Fibroblast of gingiva (primary cell): ENCODE measurements at regions not wholly inside any gene's neighbourhood (a gene's known extent, or its start where the extent isn't known, plus 50 kb on each side); places are given as distances from the start of the nearest gene placed in this dataset.

Source experiments
- DNase-seq: peaks from one replicate; pipeline ENCODE4 v3.0.0-alpha.2; 2011; ENCODE audit warnings: low read depth

DNA sequence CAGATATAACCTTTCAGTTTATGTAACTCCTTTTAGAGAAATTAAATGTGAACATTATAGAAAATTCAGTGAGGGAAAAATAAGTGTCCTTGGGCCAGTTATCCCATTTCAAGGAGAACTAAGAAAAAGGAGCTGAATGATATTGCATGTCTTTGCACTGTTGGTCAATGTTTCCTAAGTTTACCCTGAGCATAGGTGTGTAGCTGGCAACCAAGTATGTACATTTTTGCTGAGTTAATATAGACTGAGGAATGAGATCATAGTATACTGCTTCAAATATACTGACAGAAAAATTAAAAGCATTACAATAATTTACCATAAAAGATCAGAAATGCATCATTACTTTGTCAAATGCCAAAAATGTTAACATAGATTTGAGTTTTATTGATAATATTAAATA lies 2128.7 kb upstream of the C9orf72 start:
- DNase-seq = no peak

DNA sequence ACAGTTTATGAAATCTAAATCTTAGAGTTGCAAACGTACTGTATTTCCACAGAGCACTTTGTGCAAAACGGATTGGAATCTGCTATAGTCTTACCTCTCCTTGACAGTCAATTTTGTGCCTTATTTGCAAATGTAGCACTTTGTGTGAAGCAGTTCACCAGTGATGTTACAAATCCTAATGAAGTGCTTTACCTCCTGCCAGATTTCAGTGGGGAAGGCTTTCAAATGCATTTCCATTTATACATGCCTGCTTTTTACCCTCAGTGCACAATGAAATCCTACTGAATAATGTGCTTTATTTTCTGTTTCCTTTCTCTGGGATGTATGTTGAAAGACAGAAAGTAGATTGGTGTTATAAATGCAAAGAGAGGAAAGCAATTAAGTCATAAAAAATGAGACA lies 2141.6 kb upstream of the C9orf72 start:
- DNase-seq = no peak

DNA sequence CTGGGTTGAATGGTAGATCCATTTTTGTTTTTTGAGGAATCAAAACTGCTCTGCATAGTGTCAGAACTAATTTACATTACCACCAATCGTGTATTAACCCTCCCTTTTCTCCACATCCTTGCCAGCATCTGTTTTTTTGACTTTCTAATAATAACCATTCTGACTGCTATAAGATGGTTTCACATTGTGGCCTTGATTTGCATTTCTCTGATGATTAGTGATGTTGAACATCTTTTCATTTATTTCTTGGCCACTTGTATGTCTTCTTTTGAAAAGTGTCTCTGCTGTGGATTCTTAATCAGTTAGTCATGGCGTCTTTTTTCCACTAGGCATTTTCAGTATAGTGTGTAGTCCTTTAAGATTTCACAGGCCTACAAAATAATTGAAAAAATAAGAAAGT lies 2144.3 kb upstream of the C9orf72 start:
- no peak for DNase-seq

DNA sequence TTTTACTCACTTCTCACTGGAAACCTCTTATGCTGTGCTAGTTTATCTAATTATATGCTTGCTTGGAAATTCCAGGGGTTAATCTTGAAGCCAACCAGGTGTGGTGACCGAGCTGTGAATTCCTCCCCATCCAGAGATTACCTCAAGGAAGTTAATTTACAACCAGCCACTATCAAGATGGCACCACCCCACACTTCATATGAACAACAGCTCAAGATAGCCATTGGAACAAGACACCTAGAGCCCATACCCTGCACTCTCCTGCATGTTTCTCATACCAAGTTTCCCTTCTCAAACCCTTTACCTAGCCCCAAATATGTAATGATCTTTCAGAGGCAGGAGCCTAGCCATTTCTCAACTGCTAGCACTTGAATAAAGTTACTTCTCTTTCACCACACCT lies 2156.9 kb upstream of the C9orf72 start:
- DNase-seq = no peak

DNA sequence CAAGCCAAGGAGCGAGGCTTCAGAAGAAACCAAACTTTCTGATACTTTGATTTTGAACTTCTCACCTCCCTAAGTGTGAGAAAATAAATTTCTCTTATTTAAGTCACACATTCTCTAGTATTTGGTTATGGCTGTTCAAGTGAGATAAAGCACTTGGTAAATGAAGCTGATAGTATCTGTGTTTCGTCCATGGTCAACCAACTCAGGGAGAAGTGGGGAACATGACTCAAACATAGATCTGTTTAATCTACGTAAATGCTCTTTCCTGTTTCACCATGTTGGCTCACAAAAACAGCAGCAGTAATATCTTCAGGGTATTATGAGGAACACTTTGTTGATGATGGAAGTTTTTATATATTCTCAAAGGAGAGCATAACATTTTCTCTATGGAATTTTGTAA lies 2167.2 kb upstream of the C9orf72 start:
- DNase-seq = no peak

DNA sequence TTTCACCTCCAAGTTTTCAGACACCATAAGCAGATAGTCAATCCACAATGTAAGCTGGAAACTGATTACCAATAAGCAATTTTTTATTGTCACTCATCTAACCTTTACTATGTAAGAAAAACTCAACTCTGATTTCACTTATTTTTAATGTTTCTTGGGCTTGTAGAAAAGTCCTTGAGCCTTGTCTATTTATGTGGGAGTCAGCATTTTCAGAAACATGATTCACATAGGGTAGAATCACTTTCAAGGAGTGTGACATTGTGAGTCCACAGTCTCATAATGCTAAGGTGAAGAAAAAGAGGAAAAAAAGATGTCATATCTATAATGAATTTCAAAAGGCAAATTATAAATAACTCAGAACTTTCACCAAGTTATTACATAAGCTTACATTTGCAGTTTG lies 2167.9 kb upstream of the C9orf72 start:
- DNase-seq = no peak

DNA sequence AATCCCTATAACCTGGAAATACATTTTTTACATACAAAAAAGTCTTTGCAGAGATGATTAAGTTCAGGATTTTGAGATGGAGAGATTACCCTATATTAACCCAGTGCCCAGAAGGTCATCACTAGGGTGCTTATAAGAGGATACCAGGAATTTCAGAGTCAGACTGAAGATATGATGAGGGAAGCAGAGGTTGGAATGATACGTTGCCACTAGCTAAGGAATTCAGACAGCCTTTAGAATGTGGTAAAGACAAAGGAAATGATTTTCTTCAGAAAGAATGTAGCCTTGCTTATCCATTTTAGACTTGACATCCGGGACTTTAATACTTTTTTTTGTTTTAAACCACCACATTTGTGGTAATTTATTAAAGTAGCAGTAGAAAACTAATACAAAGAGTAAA lies 2176.8 kb upstream of the C9orf72 start:
- DNase-seq = no peak

DNA sequence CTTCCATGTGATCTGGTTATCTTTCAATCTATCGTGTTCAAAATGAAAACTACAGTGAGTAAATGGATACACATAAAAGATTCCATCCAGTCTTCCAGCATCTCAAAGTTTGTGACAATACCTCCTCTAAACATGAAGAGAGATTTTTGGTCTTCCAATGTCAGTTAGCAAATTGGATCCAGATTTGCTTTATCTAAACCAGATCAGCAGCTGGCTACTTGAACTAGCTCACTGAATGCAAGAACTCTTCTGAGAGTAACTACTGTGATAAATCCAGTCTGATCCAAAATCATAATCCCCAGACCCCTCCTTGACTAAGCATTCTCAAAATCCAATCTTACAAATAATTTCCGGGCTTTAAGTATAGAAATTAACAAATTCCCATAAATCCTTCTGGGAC lies 2177.9 kb upstream of the C9orf72 start:
- no peak for DNase-seq

DNA sequence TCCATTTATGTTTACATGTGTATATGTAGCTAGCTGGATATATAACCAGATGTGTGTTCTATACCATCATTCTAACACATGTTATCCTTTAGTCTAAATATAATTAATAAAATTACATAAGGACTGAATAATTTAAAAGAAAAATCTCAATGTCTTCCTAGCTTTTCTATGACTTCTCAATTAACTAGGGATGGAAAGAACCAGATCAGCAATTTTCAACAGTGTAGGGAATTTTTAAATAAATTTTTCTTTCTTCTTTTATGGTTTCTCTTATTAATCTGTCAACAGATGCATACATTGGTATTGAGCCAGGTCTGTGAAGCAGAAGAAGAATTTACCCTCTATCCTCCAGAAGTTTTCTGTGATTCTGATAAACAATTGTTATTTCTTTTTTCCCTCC lies 2180.4 kb upstream of the C9orf72 start:
- no peak for DNase-seq

DNA sequence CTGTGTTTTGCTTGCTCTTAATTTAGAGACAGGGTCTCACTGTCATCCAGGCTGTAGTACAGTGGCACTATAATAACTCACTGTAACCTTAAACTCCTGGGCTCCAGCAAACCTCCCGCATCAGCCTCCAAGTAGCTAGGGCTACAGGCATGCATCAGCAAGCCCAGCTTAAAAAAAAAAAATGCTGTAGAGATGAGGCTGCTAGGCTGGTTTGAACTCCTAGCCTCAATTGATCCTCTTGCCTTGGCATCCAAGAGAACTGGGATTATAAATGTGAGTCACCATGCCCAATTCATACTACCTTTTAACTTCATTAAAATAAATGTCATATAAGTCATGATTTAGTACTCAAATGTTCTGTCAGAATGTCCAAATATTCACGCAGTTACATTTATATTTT lies 2195.7 kb upstream of the C9orf72 start:
- DNase-seq = no peak

DNA sequence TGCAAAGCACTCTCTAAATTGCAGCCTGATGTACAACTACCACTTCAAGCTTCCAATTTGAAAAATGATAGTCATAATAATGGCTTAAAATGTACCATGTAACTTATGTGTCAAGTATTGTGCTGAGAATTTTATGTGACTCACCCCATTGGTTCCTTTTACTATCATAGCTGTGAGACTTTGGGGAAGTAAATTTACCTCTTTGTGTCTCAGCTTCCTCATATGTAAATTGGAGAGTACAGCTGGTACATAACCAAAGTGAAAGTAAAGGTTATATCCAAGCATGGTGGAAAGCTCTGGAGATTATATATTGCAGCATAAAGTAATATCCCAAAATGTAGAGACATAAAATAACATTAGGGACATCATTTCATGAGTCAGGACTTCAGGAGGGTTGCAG lies 2200.4 kb upstream of the C9orf72 start:
- no peak for DNase-seq

DNA sequence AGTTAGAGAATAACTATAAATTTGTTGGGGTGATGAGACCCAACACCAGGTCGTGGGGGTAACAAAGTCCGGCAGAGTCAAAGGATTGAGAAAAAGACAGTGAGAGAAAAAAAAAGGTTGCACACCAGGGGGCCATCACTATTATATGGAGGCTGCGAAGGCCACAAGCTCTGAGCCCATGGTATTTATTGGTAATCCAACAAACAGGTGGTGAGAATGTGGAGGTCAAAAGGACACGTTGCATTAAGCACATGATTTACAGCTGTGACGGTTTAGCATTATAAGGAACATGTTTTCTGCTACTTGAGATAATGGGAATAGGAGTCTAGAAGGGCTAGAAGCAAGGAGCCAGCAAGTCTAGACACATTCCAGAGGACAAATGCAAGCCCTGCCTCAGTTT lies 2202.2 kb upstream of the C9orf72 start:
- DNase-seq = no peak

DNA sequence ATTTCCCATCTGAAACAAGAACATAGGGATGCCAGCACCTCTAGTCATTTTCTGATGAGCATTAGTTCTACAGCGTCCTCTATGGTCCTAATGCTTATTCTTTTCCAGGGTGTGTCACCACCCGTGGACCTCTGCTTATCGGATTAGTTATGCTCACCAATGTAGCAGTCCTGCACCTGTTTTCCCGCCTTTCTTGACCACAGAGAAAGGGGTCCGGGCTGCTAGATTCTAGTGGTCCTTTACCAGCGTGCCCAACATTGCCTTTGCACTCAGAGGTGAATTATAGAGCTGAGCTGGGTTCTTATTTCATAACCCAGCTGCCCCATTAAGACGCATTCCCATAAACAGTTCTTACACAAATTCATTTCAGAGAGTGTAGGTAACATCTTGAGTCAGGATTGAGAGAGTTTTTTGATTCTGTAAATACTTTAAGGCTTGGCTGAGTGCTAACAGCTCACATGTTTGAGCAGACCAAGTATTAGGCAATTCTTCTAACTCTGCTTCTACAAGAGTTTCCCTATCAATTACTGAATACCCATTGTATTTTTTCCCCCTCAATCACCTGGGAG lies 2205.1 kb upstream of the C9orf72 start:
- no peak for DNase-seq

DNA sequence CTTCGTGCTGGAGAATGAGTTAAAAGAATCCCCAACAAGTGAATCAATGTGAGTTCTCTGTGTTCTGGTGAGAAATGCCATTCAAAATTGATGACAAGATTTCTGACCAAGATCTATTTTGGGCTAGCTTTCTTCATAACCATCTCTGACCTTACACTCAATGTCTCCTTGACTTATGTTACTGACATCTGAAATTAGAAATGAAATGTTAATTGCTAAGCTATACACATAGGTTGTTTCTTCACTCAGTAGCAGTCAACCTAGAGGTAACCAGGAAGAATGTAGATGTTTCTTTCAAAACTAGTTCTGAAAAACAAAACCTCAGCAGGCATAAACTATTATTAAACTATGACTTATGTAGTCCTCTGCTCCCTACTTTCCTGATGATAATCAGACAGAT lies 2220.7 kb upstream of the C9orf72 start:
- no peak for DNase-seq

DNA sequence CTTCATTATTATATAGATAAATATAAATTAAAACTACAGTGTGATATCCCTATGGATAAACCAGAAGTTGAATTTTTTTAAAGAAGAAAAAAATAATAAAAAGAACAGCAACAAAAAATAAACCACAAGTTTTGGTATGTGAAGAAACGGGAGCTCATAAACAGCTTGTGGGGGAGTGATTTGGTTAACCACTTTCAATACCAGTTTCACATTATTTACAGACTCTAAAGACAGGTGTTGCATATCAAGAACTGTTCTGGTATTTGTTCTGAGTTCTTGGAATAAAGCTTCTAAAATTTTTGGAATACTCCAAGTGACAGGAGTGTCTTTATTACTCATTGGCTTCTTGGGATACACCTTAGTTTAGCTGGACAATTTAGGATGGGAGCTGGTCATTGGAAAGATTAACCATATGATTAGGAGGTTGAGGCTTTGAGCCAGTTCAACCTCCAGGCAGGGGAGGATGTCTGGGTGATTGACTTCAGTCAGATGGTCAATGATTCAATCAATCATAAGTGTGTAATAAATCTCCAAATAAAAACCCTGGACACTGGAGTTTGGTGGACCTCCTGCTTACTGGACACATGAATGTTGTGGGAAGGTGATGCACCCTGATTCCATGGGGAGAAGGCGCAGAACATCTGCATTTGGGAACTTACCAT lies 2223.1 kb upstream of the C9orf72 start:
- no peak for DNase-seq

DNA sequence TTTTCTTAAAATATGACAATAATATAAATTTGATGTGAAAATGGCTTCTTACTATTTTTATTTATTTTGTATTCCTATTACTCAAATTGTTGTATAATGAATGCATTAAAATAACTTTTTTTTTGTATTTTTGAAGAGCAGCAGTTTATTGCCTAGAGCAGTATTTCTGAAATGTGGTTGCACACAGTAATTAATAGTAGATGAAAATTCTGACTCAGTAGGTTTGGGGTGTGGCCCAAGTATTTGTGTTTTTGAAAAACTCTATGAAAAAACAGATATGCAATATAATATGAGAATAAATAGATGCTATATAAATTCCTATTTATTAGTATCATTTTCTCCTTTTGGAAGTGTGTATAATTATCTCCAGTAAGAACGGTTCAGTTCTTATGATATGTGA lies 2225.3 kb upstream of the C9orf72 start:
- no peak for DNase-seq

DNA sequence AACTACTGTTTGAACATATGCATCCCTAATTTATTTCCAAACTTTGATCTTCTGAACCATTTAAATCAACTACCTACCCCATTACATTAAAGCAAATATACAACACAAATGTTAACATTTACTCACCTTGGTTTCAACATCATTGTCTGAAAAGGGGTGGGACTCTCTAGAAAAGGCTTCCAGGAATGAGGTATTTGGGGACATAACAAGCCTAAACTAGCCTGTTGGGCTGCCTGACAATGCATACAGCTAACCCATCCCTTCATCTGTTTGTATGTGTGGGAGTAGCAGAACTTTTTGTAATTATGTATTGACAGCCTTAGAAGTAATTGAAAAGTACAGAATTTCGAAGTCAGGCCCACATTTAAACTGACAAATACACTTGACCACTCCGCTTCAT lies 2225.9 kb upstream of the C9orf72 start:
- DNase-seq = no peak

DNA sequence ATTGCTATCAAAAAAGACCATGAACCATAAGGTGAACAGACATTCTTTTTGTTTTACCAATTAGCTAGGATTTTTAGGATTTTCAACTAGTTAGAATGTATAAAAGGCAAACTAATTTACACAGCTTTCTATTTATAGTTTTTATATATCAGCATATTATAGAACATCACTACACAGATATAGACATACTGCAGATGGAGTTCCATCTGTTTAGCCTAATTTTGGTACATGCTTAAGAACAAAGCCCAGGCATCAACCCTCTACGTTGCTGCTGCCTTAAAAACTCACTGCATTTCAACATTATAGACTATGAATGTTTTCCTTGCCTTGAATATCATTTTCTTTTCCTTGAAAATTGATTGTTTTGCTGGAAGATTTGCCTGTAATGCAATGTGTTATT lies 2227.5 kb upstream of the C9orf72 start:
- no peak for DNase-seq

DNA sequence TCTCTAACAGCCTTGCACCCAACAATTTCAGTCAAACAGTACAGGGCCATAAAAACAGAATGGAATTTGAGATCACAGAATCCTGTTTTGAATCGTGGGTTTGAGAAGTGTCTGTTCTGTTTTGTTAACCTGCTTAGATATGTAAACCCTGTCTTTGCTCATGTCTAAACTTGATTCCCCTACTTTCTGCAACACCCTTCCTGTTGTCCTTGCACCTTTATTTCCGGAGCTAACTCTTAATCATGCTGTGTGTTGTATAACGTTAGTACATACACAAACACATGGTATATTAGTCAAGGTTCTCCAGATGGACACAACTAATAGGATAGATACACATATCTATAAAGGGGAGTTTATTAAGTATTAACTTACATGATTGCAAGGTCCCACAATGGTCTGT lies 2229.2 kb upstream of the C9orf72 start:
- DNase-seq = no peak

DNA sequence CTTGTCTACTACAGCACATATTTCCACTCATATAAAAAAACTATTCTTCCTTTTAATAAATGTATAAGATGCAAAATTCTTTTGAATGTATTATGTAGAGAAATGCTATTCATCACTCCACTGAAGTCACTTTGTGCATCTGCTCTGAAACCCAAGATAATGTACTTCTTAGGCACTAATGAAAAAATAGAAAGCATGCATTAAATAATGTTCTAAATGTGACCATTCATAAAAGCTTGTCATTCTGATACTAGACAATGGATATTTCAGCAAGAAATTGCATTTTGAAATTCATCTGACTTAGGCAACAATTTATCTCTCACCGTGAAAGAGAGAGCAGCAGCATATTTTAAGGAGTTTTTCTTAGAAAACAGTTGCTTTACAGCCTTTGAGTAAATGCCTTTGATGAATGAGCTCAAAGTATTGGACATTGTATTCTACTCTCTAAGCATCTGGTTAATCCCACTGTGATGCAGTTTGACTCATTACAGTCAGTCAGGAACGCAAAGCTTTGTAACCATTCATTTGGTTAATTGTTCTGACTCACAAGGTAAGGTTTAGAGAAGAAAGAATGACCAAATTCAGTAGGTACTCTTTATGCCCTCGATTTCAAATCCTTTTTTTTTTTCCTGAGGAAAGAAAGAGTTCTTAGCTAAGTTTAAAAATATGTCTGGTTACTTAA lies 2233.8 kb upstream of the C9orf72 start:
- DNase-seq = no peak

DNA sequence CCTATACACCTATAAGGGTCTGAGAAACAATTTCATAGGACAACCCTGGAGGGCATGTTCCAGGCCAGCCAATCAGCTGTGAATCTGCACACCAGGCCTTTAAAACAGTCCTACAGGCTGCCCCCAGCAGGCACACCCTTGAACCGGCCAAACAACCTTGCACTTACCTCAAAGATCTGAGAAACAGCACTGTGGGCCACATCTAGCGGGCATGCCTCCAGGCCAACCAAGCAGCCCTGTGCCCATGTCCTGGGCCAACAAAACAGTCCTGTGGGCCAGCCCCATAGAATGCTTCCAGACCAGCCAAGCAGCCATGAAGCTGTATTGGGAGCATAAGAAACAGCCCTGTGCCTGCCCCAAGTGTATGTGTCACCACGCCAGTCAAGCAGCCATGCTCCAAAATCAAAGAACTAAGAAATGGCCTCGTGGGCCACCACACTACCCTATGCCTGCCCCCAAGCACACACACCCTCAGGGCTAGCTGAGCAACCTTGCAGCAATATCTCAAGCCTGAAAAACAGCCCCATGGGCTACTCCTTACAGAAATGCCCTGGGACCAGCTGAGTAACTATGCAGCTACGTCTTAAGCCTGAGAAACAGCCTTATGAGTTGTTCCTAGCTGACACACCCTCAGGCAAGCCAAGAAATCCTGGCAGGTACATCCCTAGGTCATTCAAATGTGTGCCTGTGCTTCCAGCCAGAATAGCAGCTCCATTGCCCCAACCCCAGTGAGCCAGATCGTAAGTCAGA lies 2243.8 kb upstream of the C9orf72 start:
- no peak for DNase-seq

DNA sequence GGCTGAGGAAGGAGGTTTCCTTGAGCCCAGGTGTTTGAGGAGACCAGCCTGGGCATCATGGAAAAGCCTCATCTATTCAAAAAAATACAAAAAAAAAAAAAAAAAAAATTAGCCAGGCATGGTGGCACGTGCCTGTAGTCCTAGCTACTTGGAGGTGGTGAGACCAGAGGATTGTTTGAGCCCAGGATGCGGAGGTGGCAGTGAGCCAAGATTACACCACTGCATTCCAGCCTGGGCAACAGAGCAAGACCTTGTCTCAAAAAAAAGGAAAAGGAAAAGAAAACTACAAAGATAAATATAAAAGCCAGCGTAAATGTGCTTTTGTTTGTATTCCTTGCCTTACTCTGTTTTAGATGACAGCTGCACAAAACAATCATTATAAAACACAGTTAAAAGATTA lies 2249.2 kb upstream of the C9orf72 start:
- DNase-seq = no peak

DNA sequence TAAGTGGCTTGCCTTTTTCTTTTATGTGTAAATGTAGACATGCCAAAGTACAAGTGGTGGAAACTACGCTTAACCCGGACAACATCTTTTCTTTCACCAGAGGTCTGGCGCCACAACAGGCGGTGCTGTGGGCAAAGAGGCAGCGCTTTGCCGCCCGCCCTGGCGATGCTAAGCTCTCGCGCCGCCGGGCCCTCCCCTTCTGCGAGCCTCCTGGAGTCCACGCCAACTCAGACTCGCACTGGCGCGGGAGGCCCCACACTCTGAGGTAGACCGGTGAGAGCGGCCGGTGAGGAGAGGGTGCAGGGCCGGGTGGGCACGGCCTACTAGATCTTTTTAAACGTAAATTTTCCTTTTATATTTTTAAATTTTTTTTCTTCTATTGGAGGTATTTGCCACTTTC lies 2253.1 kb upstream of the C9orf72 start:
- no peak for DNase-seq
